Fibroblast of villous mesenchyme (primary cell): ENCODE measurements at regions not wholly inside any gene's neighbourhood (a gene's known extent, or its start where the extent isn't known, plus 50 kb on each side); places are given as distances from the start of the nearest gene placed in this dataset.

Experiments
- DNase-seq: peaks from one replicate; pipeline ENCODE4 v3.0.0-alpha.2; 2010; ENCODE audit warnings: low read depth
- H3K4me3 ChIP-seq: 2 replicates; pipeline ENCODE4 v1.5.1; 2011; ENCODE audit warnings: low read depth, mild to moderate bottlenecking, low read length
- TF ChIP-seq, protein P1 (sequence below): IDR thresholded peaks from 2 replicates; pipeline ENCODE4 v1.5.1; 2012; ENCODE audit warnings: low read depth, mild to moderate bottlenecking, low read length; ENCODE audit not compliant: insufficient read depth

DNA sequence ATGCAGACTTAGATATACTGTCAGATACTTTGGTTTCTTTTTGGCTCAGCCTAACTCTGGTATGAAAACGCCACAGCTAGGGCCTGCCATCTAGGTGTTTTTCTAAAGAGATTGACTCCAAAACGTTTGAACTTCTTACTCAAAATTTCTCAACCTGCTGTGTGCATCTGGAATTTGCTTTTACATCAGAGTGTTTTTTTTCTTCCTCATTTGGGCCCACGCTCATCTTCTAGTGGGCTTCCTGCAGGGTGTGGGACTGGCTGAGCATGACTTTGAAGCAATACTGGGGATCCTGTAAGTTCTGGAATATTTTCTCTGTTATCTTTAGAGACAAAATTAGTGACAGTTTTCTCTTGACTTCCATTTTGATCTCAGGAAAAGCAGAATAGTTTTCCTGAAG is 117.8 kb downstream of the NR1D2 start:
- H3K4me3 ChIP-seq: no peak overlapping the region
- TF ChIP-seq, protein P1, sequence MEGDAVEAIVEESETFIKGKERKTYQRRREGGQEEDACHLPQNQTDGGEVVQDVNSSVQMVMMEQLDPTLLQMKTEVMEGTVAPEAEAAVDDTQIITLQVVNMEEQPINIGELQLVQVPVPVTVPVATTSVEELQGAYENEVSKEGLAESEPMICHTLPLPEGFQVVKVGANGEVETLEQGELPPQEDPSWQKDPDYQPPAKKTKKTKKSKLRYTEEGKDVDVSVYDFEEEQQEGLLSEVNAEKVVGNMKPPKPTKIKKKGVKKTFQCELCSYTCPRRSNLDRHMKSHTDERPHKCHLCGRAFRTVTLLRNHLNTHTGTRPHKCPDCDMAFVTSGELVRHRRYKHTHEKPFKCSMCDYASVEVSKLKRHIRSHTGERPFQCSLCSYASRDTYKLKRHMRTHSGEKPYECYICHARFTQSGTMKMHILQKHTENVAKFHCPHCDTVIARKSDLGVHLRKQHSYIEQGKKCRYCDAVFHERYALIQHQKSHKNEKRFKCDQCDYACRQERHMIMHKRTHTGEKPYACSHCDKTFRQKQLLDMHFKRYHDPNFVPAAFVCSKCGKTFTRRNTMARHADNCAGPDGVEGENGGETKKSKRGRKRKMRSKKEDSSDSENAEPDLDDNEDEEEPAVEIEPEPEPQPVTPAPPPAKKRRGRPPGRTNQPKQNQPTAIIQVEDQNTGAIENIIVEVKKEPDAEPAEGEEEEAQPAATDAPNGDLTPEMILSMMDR: no peak
- DNase-seq: no peak
